GM21737 (cell line): ENCODE measurements at regions not wholly inside any gene's neighbourhood (a gene's known extent, or its start where the extent isn't known, plus 50 kb on each side); places are given as distances from the start of the nearest gene placed in this dataset.
A peak's percentile ranks its signal among the peaks of the same experiment; 100 is the strongest.
"Not testable (repeated sequence)": the region's sequence is repeated elsewhere in the genome, so short reads cannot be mapped to it uniquely, and the experiment has no call there.

Experiments
- ATAC-seq: cut with Tn5 transposase; IDR thresholded peaks from one replicate; pipeline ENCODE4 v1.9.1; 2021; ENCODE audit warnings: mild to moderate bottlenecking, moderate library complexity; ENCODE audit not compliant: unreplicated experiment

DNA sequence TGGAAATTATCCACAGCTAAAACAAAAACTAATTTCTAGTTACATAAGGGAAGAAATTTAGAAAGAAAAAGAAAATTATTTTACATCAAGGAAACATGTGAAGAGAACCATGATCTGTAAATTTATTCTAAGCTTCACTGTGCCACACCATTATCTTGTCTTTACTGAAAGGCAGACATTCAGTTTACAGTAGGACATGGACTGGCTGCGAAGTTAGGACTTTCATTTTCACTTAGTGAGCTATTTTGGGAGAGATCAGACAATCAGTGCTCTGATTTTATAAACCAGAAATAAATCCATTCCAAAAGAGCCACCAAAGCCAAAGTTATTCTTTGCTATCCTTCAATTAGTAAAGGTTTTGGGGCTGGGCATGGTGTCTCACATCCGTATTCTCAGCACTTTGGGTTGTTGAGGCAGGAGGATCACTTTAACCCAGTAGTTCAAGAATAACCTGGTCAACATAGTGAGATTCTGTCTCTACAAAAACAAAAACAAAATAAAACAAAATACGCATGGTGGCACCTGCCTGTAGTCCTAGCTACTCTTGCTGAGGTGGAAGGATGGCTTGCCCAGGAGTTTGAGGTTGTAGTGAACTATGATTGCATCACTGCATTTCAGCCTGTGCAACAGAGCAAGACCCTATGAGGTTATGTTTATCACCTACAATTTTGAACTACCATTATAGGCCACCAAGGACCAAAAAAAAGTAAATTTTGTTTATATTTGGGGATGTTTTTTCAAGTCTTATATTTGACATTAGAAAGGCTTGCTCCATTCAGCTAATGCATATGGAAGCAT, 1084.8 kb upstream of the ATXN7L3B start:
- ATAC-seq = peak; percentile 62

DNA sequence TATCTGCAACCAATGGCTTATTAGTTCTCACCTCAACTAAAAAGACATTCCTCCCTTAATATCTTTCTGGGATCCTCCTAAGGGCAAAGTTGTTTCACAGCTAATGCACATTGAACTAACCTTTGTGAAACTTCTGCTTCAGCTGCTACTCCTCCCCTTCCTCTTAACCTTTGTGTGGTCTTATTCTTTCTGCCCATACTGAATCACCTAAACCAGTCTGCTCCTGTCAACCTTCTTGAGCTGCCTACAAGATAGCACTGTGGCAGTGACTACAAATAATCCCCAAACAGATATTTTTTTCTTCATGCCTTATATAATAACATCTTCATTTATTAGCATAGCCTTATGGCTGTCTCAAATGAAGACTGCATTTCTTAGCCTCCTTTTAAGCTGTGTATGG, 1077.4 kb upstream of the ATXN7L3B start:
- ATAC-seq = no peak

DNA sequence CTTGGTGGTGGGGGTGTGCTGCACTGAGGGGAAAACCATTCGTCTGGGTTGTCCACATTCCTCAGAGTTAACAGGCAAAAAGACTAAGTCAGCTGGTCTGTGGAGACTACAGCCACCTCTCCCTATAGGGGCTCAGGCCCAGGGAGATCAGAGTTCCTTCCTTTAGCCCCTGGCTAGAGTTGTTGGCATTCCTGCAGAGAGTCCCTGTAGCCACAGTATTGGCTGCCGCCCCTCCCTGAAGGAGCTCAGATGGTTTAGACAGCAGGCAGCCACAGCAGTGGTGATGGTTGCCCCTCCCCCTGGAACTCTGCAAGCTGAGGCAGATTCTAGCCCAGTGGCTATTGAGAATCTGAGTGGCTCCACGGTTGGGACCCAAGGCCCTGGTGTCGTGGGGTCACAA, 1072.5 kb upstream of the ATXN7L3B start:
- no peak for ATAC-seq

DNA sequence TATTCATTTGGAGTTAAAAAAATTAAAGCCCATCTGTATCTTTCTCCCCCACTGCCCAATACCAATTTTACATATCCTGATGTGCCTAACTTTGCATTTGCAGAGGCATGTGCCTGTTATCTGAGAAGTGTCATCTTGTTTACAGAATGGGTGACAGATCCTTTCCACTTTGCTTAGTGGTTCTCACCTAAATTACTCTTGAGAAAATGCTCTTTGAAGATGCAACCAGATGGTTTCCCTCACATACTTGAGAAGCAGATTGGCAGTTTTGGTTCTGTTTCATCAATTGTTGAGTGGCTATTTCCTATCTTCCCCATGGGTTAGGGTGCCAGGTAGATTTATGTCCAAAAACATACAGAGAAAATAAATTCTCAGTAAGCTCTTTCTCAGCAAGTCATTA, 1051.4 kb upstream of the ATXN7L3B start:
- ATAC-seq = no peak

DNA sequence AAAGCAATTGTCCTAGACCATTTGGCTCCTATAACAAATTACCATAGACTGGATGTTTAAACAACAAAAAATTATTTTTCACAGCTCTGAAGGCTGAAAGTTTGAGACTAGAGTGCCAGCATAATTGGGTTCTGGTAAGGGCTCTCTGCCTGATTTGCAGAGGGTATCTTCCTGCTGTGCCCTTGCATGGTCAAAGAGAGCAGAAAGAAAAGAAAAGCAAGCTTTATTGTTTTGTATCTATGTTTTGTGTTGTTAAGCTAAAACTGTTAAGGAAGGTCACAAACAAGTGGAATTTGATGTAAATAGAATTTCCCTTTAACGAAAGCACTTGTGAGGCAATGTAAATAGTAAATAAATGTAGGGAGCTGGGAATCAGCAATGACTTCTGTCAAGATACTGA, 1031.0 kb upstream of the ATXN7L3B start:
- ATAC-seq = no peak

DNA sequence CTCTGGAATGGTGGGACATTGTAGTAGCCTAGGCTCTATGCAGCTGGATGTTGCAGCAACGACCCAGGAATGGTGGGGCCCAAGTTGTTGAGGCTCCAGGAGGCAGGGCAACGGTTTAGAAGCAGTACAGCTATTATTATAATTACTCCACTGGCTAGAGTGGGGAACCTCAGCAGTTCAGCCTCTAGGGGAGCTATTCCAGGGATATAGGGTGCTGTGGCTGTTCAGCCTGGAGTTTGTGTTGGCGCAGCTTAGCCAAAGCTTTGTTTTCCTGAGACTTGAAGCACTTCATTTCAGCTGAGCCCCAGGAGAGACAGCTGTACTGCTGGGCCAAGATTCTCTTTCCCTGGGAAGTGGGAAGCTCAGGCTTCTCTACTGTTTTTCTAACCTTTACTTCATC, 1023.0 kb upstream of the ATXN7L3B start:
- ATAC-seq = no peak

DNA sequence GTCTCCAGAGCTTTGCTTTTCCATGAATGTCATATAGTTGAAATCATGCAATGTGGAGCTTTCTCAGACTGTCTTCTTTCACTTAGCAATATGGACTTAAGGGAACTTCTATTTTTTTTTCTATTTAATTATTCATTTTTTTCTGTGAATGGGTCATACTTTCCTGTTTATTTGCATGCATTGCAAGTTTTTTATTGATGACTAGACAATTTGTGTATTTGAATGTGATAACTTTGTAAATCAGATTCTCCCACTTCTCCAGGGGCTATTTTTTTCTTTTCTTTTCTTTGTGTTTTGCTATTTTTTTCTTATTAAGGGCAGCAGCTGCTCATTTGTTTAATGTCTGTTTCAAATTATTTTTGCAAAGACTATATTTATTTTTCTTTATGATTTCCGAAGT, 1019.8 kb upstream of the ATXN7L3B start:
- ATAC-seq = no peak

DNA sequence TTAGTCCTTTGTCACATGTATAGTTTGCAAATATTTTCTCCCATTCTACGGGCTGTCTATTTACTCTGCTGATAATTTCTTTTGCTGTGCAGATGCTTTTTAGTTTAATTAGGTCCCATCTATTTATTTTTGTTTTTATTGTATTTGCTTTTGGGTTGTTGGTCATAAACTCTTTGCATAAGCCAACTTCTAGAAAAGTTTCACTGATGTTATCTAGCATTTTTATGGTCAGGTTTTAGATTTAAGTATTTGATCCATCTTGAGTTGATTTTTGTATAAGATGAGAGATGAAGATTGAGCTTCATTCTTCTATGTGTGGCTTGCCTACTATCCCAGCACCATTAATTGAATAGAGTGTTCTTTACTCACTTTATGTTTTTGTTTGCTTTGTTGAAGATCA, 1008.4 kb upstream of the ATXN7L3B start:
- no peak for ATAC-seq

DNA sequence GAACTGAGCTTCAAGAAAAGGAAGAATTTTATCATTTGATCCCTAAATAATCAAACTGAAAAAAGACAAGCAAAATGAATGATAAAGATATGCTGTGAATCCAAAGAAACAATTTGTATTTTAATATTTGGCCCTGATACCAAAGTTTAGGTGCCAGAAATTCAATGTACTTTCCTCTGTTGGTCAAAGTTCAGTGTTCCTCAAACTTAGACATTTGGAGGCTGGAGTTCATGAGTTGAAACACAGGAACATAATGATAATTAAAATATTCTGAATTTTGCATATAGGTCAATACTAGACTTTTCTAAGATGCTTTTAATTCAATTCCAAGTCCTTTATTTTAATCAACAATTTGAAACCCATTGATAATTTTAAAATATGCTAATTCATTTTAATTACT, 1007.7 kb upstream of the ATXN7L3B start:
- ATAC-seq = no peak

DNA sequence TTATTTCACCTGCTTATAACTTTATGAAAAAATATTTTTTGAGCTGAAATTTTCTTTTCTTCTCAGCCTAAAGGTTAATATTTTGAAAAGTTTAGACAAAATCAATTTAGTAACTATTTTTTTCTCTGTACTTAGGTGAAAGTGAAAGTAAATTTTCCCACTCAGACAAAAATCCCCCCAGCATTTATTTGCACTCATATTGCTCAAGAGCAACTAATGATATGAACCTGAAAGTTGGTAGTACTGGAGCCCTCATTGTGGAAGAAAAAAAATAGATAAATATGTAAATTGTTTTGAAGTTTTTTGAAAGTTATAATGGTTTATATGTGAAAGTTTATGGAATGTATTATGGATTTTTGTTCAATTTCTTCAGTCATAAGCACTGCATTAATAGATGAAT, 1005.9 kb upstream of the ATXN7L3B start:
- ATAC-seq = no peak

DNA sequence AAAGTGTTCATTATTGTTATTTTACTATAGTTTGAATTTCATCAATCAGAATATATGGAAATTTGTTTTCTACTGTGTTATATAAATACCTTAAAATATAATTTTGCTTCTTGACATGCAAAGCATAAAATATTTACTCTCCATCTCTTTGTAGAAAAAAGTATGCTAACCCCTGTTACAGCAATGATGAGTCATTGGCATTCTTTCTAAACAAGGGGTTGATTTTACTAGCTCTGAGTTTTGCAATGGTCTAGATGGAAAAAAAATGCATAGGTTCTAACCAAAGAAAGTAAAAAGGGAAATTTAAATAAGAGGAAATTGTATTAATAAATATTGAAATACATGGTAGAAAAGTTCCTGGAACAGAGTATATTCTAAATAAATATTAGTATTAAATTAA, 990.2 kb upstream of the ATXN7L3B start:
- ATAC-seq = no peak

DNA sequence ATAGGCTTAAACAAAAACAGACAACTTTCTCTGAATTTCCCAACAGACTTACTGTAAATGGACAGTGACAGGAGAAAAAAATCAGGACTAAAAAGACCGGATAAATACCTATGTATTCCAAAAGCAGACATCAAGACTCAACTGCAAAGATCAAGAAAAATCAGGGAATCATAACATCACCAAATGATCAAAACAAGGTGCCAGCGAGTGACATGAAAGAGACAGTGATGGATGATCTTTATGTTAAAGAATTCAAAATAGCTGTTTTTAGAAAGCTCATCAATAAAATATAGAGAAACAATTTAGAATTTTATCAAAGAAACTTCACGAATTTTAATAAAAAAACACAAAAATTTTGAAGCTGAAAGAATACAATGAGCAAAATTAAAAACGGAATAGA, 952.5 kb upstream of the ATXN7L3B start:
- ATAC-seq = no peak

DNA sequence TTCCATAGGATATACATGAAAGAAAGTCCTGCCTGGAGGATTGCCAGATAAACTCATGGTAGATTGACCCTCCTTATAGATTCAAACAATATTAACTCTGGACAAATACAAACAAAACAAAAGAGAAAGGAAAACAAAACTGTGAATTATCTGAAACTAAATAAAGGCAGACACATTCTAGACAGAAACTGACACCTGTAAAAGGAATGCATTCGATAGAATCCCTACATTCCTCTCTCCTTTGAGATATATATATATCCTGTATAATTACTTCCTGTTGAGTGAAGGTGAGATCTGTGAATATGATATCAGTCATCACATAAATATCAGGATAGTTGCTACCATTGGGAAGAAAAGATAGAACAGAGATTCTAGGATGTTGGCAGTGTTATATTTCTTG, 948.4 kb upstream of the ATXN7L3B start:
- no peak for ATAC-seq

DNA sequence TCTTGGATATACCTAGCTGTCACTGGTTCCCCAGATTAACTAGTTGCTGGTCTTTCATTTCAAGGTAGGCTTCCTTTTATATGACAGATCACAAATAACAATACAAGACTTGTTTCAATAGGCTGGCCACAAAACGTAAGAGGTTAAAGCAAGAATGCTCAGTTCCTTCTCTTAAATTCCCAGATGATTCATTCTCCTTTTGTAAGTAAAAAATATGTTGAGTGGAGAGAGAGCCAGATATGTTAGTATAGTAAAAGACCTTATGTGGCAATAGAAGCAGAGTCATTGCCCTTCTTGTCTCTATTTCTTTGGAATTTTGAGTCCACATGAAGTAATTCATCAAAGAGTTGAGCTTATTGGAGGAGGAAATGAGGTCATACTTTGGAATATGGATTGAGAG, 939.0 kb upstream of the ATXN7L3B start:
- no peak for ATAC-seq

DNA sequence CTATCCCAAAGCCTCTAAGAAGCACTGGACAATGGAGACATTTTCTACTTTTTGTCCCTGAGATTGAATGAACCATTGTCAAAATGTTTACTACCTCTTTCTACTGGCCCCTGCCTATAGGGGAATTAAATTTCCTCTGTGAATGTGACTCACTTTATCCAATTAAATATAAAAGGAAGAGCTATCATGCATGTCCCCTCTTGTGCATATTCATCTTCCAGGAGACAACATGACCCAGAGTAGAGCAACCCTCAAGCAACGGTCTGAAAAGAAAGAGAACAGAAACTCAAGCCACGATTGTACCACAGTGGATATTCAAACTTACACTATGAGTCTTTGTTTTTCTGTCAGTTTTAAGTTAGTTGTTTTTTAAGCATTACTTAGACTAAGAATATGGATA, 938.4 kb upstream of the ATXN7L3B start:
- ATAC-seq = no peak

DNA sequence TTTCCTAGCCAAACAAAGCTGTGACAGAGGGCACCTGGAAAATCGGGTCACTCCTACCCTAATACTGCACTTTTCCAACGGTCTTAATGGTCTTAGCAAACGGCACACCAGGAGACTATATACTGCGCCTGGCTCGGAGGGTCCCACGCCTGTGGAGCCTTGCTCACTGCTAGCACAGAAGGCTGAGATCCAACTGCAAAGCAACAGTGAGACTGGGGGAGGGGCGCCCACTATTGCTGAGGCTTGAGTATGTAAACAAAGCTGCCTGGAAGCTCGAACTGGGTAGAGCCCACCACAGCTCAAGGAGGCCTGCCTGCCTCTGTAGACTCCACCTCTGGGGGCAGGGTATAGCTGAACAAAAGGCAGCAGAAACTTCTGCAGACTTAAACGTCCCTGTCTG, 931.7 kb upstream of the ATXN7L3B start:
- not testable (repeated sequence) for ATAC-seq

DNA sequence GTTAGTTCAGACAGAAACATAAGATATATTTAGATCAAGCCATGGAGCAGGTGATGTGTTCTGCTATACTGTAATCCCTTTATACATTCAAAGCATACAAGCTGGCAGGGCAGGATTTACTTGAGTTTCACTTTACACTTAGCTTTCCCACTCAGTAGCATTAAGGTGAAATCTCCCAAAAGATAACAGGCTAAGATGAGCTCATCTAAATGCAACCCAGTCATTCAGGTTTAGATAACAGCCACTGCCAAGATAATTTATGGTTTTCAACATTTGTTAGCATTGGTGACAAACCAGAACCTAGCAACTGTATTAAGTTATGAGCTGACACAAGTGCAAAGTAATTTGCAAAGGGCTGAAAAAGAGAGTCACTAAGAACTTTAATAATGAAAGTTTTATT, 925.1 kb upstream of the ATXN7L3B start:
- ATAC-seq = no peak

DNA sequence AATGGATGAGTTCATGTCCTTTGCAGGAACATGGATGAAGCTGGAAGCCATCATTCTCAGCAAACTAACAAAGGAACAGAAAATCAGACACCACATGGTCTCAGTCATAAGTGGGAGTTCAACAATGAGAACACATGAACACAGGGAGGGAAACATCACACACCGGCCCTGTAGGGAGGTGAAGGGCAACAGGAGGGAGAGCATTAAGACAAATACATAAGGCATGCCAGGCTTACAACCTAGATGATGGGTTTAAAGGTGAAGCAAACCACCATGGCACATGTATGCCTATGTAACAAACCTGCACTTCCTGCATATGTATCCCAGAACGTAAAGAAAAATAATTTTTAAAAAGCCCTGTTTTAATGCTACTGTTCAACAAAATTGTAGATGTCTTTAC, 914.2 kb upstream of the ATXN7L3B start:
- ATAC-seq = no peak

DNA sequence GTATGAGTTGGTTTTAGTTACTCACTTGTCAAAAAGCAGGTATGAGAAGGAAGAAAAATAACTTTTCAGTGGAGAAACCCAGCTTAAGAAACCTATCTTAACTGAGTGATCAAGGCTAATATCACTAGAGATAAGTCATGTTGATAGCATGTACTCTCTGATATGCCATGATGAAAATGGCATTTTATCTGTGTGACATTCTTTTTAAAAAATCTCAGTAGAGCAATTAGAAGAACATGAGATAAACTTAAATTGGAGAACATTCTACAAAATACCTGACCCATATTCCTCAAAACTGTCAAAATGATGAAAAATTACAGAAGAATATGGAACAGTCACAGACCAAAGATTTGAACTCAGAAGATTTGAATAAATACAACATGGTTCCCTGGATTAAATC, 912.4 kb upstream of the ATXN7L3B start:
- no peak for ATAC-seq

DNA sequence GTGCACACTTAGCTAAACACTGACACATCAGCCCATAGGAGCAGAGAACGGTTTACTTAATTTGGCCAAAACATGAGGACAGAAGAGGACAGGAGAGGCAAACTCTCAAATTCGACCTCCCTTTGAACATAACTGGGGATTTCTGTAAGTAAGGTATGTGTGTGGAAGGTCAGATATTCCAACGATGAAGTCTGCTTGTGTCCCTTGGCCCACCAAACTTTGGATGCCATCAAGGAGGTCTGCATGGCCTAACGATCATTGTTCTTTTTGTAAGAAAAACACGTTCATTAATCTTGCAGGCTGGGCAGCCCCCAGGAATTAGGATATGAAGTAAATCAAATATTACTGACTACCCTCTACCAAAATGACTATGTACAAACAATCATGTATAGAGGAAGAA, 908.5 kb upstream of the ATXN7L3B start:
- ATAC-seq = no peak

DNA sequence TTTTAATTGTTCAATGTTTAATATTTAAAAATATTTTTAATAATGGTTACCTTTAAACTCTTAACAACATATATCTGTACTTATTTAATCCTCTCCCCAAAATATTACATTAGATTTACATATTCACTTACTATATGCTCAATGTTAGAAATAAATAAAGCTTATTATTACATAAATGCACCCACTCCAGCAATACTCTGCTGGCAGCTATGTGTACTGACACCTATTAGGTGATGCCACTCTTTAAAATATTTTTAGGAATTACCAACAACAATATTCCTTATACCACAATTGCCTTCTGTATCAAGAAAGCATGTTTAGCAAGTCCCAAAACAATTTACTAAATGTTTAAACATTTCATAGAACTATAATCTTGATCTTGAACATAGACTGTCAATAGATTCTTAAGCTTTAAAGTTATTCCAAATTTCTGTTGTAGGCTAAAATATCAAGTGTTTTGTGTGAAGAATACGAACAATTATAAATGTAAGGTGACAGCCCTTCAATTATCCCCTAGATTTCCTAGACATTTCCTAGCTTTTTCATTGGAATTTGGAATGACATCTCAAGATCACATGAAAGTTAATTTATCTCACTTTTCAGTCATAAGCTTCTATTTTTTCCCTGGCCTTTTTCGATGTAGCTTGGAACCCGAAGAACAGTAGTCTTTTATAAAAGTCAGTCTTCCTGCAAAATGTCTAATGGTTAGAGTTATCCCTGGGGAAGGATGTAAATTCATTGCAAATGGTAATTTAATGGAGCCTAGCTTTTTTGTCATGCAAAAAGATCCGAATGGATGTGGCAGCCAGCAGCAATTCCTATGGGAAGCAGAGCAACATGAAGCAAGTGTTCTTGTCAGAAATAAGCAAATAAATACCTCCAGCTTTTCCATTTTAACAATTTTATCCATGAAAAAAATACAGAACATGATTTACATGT, 907.5 kb upstream of the ATXN7L3B start:
- ATAC-seq = no peak

DNA sequence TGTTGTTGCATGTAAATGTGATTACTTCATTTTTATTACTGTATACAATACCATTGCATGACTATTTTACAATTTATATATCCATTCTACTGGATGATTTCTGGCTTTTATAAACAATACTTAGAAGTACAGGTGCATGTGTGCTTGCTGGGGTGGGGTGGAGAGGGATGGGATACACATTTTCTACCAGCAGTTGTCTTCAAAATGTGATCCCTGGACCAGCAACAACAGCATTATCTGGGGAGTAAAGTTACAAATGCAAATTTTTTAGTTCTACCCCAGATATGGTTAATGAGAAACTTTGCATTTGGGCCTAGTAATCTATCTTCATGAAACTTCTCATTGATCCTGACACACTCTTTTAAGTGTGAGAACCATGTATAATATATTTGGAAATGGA, 905.4 kb upstream of the ATXN7L3B start:
- ATAC-seq = no peak
